NCI-H1930 (cell line): ENCODE measurements at regions not wholly inside any gene's neighbourhood (a gene's known extent, or its start where the extent isn't known, plus 50 kb on each side); places are given as distances from the start of the nearest gene placed in this dataset.
"Not testable (repeated sequence)": the region's sequence is repeated elsewhere in the genome, so short reads cannot be mapped to it uniquely, and the experiment has no call there.

Source experiments
- DNase-seq, 2 experiments: peaks; one replicate each; lab custom pipeline; 2025; lab: John Stamatoyannopoulos, UW

- no peak for DNase-seq
Observed at GRCh38 chr7:156515911-156516790, 124.4 kb upstream of the RNF32 start.

GRCh38 chr7:156514851-156515250, 125.7 kb upstream of the RNF32 start:
- DNase-seq = no peak

- DNase-seq = no peak
Observed at GRCh38 chr7:156511426-156511825, 129.1 kb upstream of the RNF32 start.

- DNase-seq = no peak
Observed at GRCh38 chr7:156510966-156511365, 129.6 kb upstream of the RNF32 start.

- DNase-seq = no peak
Observed at GRCh38 chr7:156509216-156509615, 131.4 kb upstream of the RNF32 start.

GRCh38 chr7:156505876-156506275, 134.7 kb upstream of the RNF32 start:
- no peak for DNase-seq

GRCh38 chr7:156504687-156505545, 135.7 kb upstream of the RNF32 start:
- DNase-seq = no peak

GRCh38 chr7:156504006-156504405, 136.6 kb upstream of the RNF32 start:
- DNase-seq = no peak

- no peak for DNase-seq
Observed at GRCh38 chr7:156503196-156503595, 137.4 kb upstream of the RNF32 start.

GRCh38 chr7:156501815-156502214, 138.8 kb upstream of the RNF32 start:
- not testable (repeated sequence) for DNase-seq

GRCh38 chr7:156499247-156499881, 141.2 kb upstream of the RNF32 start:
- no peak for DNase-seq

GRCh38 chr7:156497776-156498509, 142.6 kb upstream of the RNF32 start:
- no peak for DNase-seq

- DNase-seq = no peak
Observed at GRCh38 chr7:156496865-156497264, 143.7 kb upstream of the RNF32 start.

GRCh38 chr7:156496363-156496769, 144.2 kb upstream of the RNF32 start:
- DNase-seq = no peak

- no peak for DNase-seq
Observed at GRCh38 chr7:156494960-156495359, 145.6 kb upstream of the RNF32 start.

GRCh38 chr7:156493942-156494341, 146.6 kb upstream of the RNF32 start:
- DNase-seq = no peak

GRCh38 chr7:156492170-156492569, 148.4 kb upstream of the RNF32 start:
- no peak for DNase-seq

GRCh38 chr7:156491435-156491834, 149.1 kb upstream of the RNF32 start:
- no peak for DNase-seq

GRCh38 chr7:156490021-156490800, 150.4 kb upstream of the RNF32 start:
- no peak for DNase-seq

- DNase-seq = no peak
Observed at GRCh38 chr7:156487811-156488533, 152.6 kb upstream of the RNF32 start.
